Adrenal gland (tissue), 9 donors: ENCODE measurements at regions not wholly inside any gene's neighbourhood (a gene's known extent, or its start where the extent isn't known, plus 50 kb on each side); places are given as distances from the start of the nearest gene placed in this dataset.

Experiments used
- DNase-seq, 7 donors: peaks; one replicate each; pipeline ENCODE4 v3.0.0-alpha.2; 2019 to 2020
- H3K27ac ChIP-seq, 5 donors: fragments of 200-600 bp; sonication (generic) in 4 of 5; 1 replicate in 3 of 5; 2 replicates in 2 of 5; pipeline versions ENCODE4 v1.5.1 to v1.8.0; 2016 to 2020; ENCODE audit warnings: mild to moderate bottlenecking in 1 of 5
- H3K27me3 ChIP-seq: fragments of 200-600 bp; 2 replicates; pipeline ENCODE4 v1.8.0; 2021
- H3K36me3 ChIP-seq, 2 donors: fragments of 200-600 bp; replicated peaks in 1 of 2; 1 replicate in 1 of 2; 2 replicates in 1 of 2; pipeline versions ENCODE4 v1.5.1 to v1.8.0; 2018 to 2022
- H3K4me1 ChIP-seq, 2 donors: fragments of 200-600 bp; replicated peaks in 1 of 2; 1 replicate in 1 of 2; 2 replicates in 1 of 2; pipeline versions ENCODE4 v1.5.1 to v1.8.0; 2018 to 2021
- H3K4me3 ChIP-seq, 4 donors: fragments of 200-600 bp; sonication (generic) in 3 of 4; one replicate each; pipeline ENCODE4 v1.5.1; 2016 to 2018
- H3K9me3 ChIP-seq, 3 donors: fragments of 200-600 bp; sonication (generic) in 1 of 3; replicated peaks in 1 of 3; 1 replicate in 2 of 3; 2 replicates in 1 of 3; pipeline versions ENCODE4 v1.5.1 to v1.8.0; 2016 to 2021
- POLR2A ChIP-seq, 2 donors: fragments of 450-650 bp; IDR thresholded peaks; one replicate each; pipeline ENCODE4 v1.6.1; 2017; ENCODE audit warnings: antibody characterized with exemption in 2 of 2, mild to moderate bottlenecking in 2 of 2, moderate library complexity in 1 of 2
- WGBS, 4 donors: extraction: QIAGEN DNeasy Blood & Tissue Kit in 2 of 4; methylation state at CpG; one replicate each; pipeline versions ENCODE4 v1.1.5 to v1.1.7; 2013 to 2017; 5-methylcytosine and 5-hydroxymethylcytosine counted together
- intact Hi-C, 2 donors: fragments of 100-400 bp; cut with DNase I; formaldehyde crosslinking; loops; one replicate each; pipeline versions ENCODE4 v1.14.1 to v1.15.0; 2022 to 2023
- TF ChIP-seq, protein P1 (sequence below), 6 experiments: fragments of 450-650 bp in 4 of 6; fragments of 200-600 bp in 2 of 6; sonication (generic) in 1 of 6; IDR thresholded peaks; 1 replicate in 5 of 6; 2 replicates in 1 of 6; pipeline versions ENCODE4 v1.5.1 to v1.8.0; 2016 to 2021; ENCODE audit warnings: antibody characterized with exemption in 6 of 6, mild to moderate bottlenecking in 2 of 6, moderate library complexity in 1 of 6
- donor health status: healthy with polysubstance abuse.
- donor health status: Bipolar disorder and iron deficiency.
- donor health status: DM: yes; HTN: yes; CAD: no.
- donor health status: DM: no; HTN: no; CAD: no.
- donor health status: DM: no; HTN: no; CAD: no.

DNA sequence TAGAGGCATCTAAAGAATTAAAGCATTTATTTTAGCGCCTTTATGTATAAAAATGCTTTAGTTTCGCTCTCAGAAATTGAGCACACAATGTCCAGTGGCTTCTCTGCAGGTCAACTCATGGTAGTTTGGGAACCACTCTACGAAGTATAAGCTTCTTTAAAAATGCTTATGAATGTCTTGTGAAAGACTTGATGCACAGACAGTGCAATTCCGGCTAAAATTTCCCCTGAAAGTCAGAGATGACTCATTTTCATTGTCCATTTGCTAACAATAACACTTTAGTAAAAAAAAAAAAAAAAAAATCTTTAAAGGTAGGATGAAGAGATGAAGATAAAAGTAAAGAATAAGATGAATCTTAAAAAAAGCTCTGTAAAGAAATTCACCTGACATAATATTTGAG lies 117.2 kb downstream of the PDHA2 start:
- Histone ChIP-seq H3K27me3 (no peaks in the 10 kb centered on the region), H3K9me3 (no peaks in the 10 kb centered on the region), H3K4me1 (no peaks in the 10 kb centered on the region), H3K4me3 (no peak overlapping the region), H3K27ac (no peak overlapping the region), H3K36me3 (no peaks in the 10 kb centered on the region)
- DNase-seq, result no peak
- intact Hi-C loops, result no loop called here
- WGBS, 4 donors, result 77 to 90% (median 85%) methylated on average over 4 of the region's 4 CpGs
- TF ChIP-seq, protein P1, sequence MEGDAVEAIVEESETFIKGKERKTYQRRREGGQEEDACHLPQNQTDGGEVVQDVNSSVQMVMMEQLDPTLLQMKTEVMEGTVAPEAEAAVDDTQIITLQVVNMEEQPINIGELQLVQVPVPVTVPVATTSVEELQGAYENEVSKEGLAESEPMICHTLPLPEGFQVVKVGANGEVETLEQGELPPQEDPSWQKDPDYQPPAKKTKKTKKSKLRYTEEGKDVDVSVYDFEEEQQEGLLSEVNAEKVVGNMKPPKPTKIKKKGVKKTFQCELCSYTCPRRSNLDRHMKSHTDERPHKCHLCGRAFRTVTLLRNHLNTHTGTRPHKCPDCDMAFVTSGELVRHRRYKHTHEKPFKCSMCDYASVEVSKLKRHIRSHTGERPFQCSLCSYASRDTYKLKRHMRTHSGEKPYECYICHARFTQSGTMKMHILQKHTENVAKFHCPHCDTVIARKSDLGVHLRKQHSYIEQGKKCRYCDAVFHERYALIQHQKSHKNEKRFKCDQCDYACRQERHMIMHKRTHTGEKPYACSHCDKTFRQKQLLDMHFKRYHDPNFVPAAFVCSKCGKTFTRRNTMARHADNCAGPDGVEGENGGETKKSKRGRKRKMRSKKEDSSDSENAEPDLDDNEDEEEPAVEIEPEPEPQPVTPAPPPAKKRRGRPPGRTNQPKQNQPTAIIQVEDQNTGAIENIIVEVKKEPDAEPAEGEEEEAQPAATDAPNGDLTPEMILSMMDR (IDR thresholded peaks at IDR 0.05), result no peak
- no peak for TF ChIP-seq POLR2A (IDR thresholded peaks at IDR 0.05)

DNA sequence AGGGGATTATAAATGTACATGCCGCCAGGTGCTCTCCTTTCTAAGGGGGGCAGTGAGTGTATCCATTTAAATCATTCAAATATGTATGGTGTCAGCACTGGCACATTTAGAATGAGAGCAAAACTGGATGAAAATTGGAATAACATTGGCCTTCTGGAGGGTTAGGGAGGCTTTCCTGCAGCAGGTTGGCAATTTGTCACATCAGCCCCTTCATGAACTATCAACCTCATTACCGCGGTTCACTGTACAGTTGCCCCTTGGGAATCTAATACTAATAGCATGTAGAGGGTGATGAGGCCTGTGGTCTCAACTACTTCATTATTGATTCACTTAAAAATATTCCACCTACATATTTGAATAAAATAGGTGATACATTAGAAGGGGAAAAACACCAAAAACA lies 117.9 kb downstream of the PDHA2 start:
- intact Hi-C loops, result no loop called here
- H3K36me3 ChIP-seq, result no peaks in the 10 kb centered on the region
- no peaks in the 10 kb centered on the region for H3K27me3 ChIP-seq
- TF ChIP-seq, protein P1 (IDR thresholded peaks at IDR 0.05), result no peak
- no peak for TF ChIP-seq POLR2A (IDR thresholded peaks at IDR 0.05)
- no peak overlapping the region for H3K27ac ChIP-seq
- H3K4me3 ChIP-seq, result no peak overlapping the region
- H3K4me1 ChIP-seq, result no peaks in the 10 kb centered on the region
- 63 to 85% (median 75%) methylated on average over 3 of the region's 3 CpGs for whole genome bisulfite sequencing, 4 donors
- no peaks in the 10 kb centered on the region for H3K9me3 ChIP-seq
- no peak for DNase-seq

DNA sequence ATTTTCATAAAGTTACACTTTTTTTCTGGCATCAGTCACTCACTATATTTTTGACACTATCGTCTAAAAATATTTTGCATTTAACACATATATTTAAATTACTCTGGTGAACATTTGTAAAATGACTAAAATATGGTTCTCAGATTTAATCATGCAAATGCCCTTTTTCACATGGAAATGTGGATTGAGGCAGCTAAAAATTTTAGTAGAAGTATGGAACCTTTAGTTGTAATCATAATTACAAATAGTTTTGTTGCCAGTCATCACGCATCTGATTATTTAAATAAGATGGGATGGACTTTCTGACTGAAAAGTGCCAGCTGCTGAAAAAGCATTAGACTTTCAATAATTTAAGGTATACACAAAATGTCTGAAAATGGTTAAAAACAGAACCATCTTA lies 119.3 kb downstream of the PDHA2 start:
- intact Hi-C loops, result no loop called here
- H3K36me3 ChIP-seq, result no peaks in the 10 kb centered on the region
- 91 to 94% (median 92%) methylated on average over 2 of the region's 2 CpGs for WGBS, 4 donors
- DNase-seq, result no peak
- H3K4me3 ChIP-seq, result no peak overlapping the region
- H3K9me3 ChIP-seq, result no peaks in the 10 kb centered on the region
- no peaks in the 10 kb centered on the region for H3K27me3 ChIP-seq
- no peaks in the 10 kb centered on the region for H3K4me1 ChIP-seq
- no peak for TF ChIP-seq POLR2A (IDR thresholded peaks at IDR 0.05)
- TF ChIP-seq, protein P1 (IDR thresholded peaks at IDR 0.05), result no peak
- H3K27ac ChIP-seq, result no peak overlapping the region

DNA sequence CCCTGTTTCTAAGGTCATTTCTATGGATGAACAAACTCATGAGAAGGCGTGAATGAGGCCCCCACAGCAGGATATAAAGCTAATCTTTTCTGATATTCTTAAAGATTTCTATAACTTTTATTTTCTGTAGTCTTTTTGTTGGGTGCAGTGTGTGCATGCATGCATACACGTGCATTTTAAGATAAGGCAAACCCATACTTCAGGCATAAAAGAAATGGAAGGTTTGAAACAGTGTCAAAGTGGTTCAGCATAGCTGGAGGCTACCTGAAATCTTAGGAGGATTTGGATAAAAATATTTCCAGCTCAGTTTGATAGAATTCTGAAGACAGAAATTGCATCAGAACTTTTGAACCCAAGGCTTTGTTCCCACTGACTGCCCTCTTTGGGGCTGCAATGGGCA lies 119.7 kb downstream of the PDHA2 start:
- TF ChIP-seq, protein P1 (IDR thresholded peaks at IDR 0.05), result no peak
- TF ChIP-seq POLR2A (IDR thresholded peaks at IDR 0.05), result no peak
- WGBS, 4 donors, result 81 to 91% (median 86%) methylated on average over 2 of the region's 2 CpGs
- no peaks in the 10 kb centered on the region for H3K27me3 ChIP-seq
- H3K36me3 ChIP-seq, result no peaks in the 10 kb centered on the region
- no peak for DNase-seq
- no peak overlapping the region for H3K27ac ChIP-seq
- no peaks in the 10 kb centered on the region for H3K4me1 ChIP-seq
- intact Hi-C loops, result no loop called here
- no peaks in the 10 kb centered on the region for H3K9me3 ChIP-seq
- no peak overlapping the region for H3K4me3 ChIP-seq
